Uterus (tissue), 2 donors: ENCODE measurements at regions not wholly inside any gene's neighbourhood (a gene's known extent, or its start where the extent isn't known, plus 50 kb on each side); places are given as distances from the start of the nearest gene placed in this dataset.

Experiments
- POLR2A ChIP-seq, 2 donors: fragments of 450-650 bp; IDR thresholded peaks; one replicate each; pipeline ENCODE4 v1.6.1; 2016; ENCODE audit warnings: antibody characterized with exemption in 2 of 2, mild to moderate bottlenecking in 1 of 2, moderate library complexity in 1 of 2
- TF ChIP-seq, protein P1 (sequence below), 4 experiments: fragments of 200-600 bp in 2 of 4; fragments of 450-650 bp in 2 of 4; sonication (generic) in 2 of 4; IDR thresholded peaks; one replicate each; pipeline ENCODE4 v1.5.1; 2016 to 2019; ENCODE audit warnings: antibody characterized with exemption in 4 of 4, mild to moderate bottlenecking in 2 of 4, moderate library complexity in 1 of 4

DNA sequence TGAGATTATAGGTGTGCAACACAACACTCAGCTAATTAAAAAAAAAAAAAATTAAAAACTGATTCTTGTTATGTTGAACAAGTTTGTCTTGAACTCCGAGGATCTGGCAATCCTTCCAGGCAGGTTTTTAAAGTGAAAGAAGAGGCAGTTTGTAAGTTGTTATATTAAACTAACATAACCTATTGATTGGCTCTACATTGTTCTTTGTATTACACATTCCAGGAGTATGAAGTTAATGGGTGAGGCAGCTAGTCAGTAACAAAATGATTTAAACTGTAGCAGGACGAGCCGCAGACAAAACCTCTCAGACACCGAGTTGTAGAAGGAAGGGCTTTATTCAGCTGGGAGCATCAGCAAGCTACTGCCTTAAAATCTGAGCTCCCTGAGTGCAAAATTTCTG, 1953.9 kb upstream of the CDH6 start:
- TF ChIP-seq, protein P1, sequence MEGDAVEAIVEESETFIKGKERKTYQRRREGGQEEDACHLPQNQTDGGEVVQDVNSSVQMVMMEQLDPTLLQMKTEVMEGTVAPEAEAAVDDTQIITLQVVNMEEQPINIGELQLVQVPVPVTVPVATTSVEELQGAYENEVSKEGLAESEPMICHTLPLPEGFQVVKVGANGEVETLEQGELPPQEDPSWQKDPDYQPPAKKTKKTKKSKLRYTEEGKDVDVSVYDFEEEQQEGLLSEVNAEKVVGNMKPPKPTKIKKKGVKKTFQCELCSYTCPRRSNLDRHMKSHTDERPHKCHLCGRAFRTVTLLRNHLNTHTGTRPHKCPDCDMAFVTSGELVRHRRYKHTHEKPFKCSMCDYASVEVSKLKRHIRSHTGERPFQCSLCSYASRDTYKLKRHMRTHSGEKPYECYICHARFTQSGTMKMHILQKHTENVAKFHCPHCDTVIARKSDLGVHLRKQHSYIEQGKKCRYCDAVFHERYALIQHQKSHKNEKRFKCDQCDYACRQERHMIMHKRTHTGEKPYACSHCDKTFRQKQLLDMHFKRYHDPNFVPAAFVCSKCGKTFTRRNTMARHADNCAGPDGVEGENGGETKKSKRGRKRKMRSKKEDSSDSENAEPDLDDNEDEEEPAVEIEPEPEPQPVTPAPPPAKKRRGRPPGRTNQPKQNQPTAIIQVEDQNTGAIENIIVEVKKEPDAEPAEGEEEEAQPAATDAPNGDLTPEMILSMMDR (IDR thresholded peaks at IDR 0.05) = no peak
- TF ChIP-seq POLR2A (IDR thresholded peaks at IDR 0.05) = no peak
